Prostate gland (tissue), 2 donors: ENCODE measurements at regions not wholly inside any gene's neighbourhood (a gene's known extent, or its start where the extent isn't known, plus 50 kb on each side); places are given as distances from the start of the nearest gene placed in this dataset.

Source experiments
- CTCF ChIP-seq, 4 experiments: fragments of 200-600 bp in 2 of 4; fragments of 450-650 bp in 2 of 4; sonication (generic) in 2 of 4; IDR thresholded peaks; 1 replicate in 3 of 4; 2 replicates in 1 of 4; pipeline ENCODE4 v1.5.1; 2016 to 2019; ENCODE audit warnings: antibody characterized with exemption in 4 of 4, mild to moderate bottlenecking in 2 of 4, moderate library complexity in 2 of 4
- POLR2A ChIP-seq: fragments of 450-650 bp; IDR thresholded peaks from one replicate; pipeline ENCODE4 v1.6.1; 2016; ENCODE audit warnings: antibody characterized with exemption, mild to moderate bottlenecking
- POLR2AphosphoS5 ChIP-seq: sonication (generic); formaldehyde crosslinking; IDR thresholded peaks from one replicate; pipeline ENCODE4 v1.6.1; 2017; ENCODE audit warnings: antibody characterized with exemption

GRCh38 chr10:36604316-36604715 is 521.1 kb upstream of the ANKRD30A start:
- no peak for TF ChIP-seq POLR2A
- TF ChIP-seq POLR2AphosphoS5: no peak
- TF ChIP-seq CTCF (IDR thresholded peaks at IDR 0.05): no peak
